IPS-18c (cell line): ENCODE measurements at regions not wholly inside any gene's neighbourhood (a gene's known extent, or its start where the extent isn't known, plus 50 kb on each side); places are given as distances from the start of the nearest gene placed in this dataset.

ENCODE experiments used
- H3K4me3 ChIP-seq: 2 replicates; pipeline ENCODE4 v1.7.0; 2013; ENCODE audit warnings: low read depth, mild to moderate bottlenecking, low read length, moderate library complexity; ENCODE audit not compliant: insufficient read depth
- H3K9me3 ChIP-seq: one replicate; pipeline ENCODE4 v1.6.1; 2013; ENCODE audit warnings: mild to moderate bottlenecking, low read length, moderate library complexity; ENCODE audit not compliant: control insufficient read depth, insufficient read depth

DNA sequence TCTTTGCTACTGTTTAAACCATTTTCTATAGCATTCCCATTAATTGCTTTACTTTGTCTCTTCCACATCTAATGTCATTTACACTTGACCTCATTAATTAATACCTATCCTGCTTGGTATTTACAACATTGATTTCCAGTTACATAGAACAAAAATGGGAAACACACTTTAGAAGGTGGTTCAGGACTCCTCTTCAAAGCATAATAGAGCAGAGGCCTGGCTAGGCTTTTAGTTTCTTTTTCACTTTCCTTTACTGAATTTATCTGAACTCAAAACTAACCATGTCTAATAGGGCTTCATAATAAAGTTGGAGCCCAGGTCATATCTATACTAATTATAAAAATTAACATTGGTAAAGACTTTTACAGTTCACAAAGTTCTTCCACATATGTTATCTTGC is 648.0 kb upstream of the KIRREL3 start:
- no peaks in the 10 kb centered on the region for H3K9me3 ChIP-seq
- no peak overlapping the region for H3K4me3 ChIP-seq

DNA sequence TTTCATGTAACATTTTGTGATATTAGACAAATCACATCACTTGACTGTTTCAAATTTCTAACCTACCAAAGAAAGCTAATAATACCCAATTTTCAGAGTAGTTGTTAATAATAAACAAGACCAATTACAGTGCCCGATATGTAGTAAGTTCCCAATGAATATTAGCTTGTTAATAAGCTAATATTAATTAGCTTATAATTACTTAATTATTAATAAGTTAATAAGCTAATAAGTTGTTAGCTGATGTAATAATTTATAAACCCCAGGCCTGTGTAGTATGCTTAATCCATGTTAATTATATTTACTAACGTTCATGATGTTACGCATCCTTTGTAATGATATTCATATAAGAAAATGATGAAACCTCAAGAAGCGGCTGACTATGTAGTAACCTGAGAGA is 643.8 kb upstream of the KIRREL3 start:
- Histone ChIP-seq H3K9me3 (no peaks in the 10 kb centered on the region), H3K4me3 (no peak overlapping the region)

DNA sequence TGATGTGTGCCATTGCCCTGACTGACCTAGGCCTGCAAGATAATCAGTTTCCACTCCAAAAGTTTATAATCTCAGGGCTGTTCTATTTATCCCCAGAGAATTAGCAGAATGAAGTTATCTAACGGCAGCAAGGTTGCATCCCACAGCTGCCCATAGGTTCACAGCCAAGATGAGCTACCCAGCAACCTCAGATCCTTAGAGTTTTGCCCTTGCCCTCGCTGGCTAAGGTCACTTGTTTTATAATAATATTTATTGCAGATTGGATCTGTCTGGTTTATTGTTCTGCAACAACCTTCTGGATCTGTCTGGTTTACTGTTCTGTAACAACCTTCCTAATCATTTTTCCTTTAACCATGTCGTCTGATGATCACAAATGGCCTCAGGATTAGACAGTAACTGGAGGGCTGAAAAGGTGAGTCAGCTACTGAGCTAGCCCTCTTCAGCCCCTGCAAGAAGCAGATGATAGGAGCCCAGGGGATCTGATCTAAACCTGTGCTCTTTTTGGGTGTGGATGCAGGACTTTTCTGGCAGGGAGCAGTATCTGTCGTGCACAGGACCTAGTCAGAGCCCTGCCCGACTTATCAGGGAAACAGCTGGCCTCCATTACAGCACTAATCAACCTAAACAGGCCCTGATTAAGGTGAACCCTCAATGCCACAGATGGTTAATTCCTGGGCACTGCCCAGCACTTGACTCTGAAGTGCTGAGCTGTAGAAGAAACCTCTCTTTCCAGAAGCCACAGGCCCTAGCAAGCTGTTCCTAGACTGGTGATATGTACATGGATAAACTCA is 642.9 kb upstream of the KIRREL3 start:
- H3K9me3 ChIP-seq: no peaks in the 10 kb centered on the region
- no peak overlapping the region for H3K4me3 ChIP-seq

DNA sequence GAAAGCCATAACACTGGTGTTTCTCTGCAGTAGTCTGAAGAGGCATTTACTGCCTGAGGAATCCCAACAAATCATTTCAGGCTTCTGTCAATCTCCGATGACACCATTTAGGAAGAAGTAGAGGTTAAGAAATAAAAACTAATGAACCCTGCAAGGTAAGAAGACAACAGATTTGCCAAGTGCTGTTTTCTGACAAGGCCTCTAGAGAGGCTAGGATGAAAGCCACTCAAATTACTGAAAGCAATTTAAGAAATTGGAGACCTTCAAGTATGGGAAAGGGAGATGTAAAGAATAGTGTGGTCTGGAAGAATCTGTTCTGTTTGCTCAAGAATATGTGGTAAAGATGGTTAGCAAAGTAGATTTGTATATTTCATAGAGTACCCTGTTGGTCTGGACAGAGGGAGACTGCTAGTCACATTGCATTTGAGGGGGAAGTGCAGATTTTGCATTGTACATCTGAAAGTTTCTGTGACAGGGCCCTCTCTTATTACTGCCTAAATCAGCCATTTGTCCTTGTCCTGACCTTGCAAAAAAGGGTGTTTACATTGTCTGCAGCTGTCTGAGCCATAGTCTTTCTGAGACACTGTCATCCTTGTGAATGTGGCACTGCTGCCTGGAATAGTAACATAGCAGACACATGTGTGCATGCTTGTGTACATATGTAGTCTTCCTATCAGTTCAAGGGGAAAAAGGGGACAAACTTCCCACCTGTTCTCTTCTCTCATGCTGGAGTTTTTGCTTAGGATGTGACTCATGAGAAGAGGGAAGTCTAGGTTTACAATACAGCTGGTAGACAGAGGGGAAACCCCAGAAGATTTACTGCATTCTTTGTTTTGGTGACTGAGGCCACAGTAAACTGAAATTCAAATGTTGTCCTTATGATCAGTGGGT is 640.2 kb upstream of the KIRREL3 start:
- H3K4me3 ChIP-seq: no peak overlapping the region
- no peaks in the 10 kb centered on the region for H3K9me3 ChIP-seq

DNA sequence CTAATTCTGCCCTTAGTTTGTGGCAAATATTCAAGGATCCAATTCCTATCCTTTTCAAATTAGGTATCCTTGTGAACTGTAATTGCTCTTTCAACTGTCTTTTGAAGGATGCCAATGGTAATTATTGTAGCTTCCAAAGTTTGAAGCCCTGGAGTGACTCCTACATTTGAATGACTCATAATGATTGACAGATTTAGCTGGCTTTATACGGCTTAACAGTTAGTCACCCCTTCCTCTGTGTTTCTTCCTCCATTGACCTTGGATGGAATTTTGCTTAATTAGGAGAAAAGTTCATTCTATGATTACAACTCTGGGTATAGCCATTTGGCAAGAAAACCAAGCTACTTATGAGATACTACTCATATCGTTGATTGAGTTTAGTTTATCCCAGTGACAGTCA is 639.3 kb upstream of the KIRREL3 start:
- H3K9me3 ChIP-seq: no peaks in the 10 kb centered on the region
- no peak overlapping the region for H3K4me3 ChIP-seq

DNA sequence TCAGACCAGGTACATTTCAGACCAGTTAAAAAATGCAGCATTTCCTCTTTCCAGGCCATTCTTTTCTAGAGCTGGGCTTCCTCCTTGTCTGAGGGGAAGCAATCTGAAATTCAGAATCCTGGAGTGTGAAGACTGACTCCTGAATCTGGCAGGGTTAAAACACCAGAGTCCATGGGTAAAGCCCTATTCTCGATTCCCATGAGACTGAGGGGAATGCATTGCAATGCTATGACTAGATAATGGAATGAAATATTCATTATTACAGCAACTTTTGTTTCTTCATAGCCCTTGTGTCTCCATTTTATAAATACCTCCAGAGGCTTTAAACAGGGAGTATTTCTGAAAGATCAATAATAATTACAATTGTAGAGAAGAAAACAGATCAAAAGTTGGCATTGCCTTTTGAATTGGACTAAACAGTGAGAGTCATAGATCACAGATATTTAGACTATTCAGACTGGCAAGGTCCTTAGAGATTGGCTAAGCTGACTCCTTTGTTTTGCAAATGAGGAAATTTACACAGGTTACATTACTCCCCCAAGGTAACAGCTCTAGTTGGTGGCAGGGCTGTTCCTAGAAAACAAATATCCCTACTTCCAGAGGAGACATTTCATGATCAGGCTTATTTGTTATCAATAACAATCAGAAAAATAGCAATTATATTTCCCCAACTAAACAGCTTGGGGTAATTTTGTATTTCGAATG is 632.6 kb upstream of the KIRREL3 start:
- Histone ChIP-seq H3K4me3 (no peak overlapping the region), H3K9me3 (no peaks in the 10 kb centered on the region)

DNA sequence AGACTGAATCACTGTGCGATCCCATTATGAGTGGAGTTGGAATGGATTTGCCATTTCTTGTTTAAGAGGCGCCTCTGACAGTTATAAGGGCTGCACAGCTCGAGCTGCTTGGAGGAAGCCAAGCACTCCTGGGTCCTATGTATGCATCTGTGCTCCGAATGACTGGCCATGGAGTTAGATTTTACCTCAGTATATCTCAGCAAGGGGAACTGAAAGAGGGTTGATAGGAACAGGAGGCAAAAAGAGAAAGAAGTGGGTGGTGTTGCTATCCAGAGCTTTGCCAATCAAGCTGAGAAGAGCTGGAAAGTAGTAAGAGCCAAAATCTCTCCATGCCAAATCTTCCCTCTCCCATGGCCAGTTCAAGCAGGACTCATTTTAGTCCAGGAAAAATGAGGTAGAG is 632.0 kb upstream of the KIRREL3 start:
- Histone ChIP-seq H3K4me3 (no peak overlapping the region), H3K9me3 (no peaks in the 10 kb centered on the region)

DNA sequence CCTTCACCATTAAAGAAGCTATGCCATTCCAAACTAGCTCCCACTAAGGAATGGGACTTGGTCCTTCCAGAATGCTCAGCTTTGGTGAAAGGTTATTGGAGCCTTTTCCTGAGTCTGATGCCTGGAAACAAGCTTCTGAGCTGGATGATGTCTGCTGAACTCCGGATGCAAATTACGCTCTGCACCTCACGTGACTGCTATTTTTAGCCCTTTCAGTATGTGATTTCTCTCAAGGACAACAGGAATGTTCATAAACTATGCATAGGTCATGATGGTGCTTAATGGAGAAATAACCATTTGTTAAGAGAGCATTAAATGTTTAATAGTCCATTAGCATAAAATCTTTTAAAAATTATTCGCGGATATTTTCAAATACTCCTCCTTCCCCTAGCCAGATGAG is 631.4 kb upstream of the KIRREL3 start:
- Histone ChIP-seq H3K9me3 (no peaks in the 10 kb centered on the region), H3K4me3 (no peak overlapping the region)

DNA sequence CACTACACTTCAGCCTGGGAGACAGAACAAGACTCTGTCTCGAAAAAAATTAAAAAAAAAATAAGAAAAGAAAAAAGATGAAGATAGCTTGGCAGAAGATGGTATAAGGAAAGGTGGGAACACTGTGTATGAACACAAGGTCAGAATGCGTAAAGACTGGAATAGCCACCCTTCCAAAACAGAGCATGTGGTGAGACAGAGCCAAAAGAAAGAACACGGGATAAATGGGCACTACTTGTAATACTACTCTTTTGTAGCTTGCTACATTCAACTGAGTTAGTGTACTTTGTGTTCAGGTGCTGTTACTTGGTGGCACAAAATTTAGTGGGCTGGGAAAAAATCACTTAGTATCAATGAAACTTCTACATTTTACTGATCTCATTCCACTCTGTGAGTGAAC is 628.6 kb upstream of the KIRREL3 start:
- no peaks in the 10 kb centered on the region for H3K9me3 ChIP-seq
- no peak overlapping the region for H3K4me3 ChIP-seq

DNA sequence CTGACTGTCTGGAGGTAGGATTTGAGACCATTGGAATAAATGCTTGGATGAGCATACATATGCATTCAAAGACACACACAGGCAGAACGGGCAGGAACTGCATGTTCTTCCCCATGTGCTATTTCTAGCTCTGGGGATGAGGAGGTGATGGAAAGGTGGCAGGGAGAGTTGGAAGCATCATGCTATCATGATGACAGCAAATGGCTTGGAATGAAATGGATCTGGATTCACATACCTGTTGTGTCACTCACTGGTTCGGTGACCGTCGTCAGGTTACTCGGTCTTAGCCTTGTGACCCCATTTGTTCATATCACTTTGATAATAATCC is 627.9 kb upstream of the KIRREL3 start:
- Histone ChIP-seq H3K9me3 (no peaks in the 10 kb centered on the region), H3K4me3 (no peak overlapping the region)

DNA sequence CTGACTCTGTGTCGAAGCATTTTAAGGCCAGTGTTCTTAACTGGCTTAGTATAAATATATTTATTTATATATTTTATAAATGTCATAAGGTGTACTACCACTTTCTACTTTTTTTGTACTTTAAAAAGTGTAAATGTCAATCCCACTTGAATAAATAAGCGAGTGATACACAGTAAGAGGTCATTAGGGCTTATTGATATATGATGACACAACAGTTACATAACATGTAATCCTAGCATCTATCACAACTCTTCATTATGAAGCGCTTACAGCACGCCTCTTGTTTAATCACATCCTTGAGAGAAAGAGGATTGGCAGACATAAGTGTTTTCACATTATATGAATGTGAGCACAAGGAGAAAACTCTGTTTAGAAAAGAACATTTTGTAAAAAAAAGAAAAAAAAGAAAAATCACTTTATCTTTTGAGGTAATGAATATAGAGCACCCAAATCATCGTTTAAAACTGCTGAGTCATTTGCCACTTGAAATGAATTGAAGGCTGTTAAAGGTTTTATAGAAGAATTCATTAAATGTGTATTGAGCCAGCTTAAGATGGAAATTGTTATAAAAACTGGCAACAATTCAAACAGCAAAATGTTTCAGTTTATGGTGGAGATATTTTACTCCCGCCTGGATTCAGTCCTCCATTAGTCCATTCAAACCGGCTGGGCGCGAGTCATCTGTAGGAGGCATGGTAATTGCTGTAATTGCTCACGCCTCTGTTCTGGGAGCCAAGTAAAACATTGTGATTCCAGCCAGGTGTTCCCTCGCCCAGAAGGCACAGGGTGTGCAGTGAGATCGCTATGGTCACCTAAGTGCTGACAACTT is 627.3 kb upstream of the KIRREL3 start:
- no peaks in the 10 kb centered on the region for H3K9me3 ChIP-seq
- H3K4me3 ChIP-seq: no peak overlapping the region

DNA sequence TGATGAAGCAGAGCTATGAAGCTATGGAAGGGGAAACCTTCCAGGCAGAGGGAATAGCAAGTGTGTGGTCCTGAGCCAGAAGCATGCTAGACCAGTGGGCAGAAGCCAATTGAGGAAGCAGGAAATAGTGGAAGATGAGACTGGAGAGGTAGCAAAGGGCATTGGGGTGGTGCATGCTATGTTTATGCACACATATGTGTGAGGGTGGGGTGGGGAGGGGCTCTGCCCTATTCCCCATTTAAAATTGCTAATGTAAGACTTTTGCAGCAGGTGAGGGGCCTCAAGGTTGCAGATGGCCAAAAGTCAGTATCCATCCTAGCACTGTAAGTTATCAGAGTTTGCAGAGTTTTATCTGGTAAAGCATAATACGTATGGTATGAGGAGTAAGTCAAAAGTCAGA is 626.6 kb upstream of the KIRREL3 start:
- H3K9me3 ChIP-seq: no peaks in the 10 kb centered on the region
- H3K4me3 ChIP-seq: no peak overlapping the region

DNA sequence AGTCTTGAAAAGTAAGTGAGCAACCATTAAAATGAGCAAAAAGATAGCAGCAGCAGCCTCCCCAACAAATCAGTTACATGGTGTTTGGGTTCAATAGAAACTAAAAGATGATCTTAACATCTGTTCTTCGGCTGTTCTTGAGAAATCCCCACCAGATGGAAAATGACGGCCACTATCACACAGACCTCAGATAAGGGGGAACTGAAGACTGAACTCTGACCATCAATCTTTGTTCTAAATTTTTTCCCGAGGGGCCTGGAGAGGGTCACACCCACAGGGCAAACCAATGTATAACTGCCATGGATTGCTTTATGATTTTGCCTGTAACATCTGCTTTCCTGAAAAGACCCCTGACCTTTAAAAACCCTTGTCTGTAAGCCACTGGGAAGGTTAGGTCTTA is 624.8 kb upstream of the KIRREL3 start:
- no peak overlapping the region for H3K4me3 ChIP-seq
- H3K9me3 ChIP-seq: no peaks in the 10 kb centered on the region

DNA sequence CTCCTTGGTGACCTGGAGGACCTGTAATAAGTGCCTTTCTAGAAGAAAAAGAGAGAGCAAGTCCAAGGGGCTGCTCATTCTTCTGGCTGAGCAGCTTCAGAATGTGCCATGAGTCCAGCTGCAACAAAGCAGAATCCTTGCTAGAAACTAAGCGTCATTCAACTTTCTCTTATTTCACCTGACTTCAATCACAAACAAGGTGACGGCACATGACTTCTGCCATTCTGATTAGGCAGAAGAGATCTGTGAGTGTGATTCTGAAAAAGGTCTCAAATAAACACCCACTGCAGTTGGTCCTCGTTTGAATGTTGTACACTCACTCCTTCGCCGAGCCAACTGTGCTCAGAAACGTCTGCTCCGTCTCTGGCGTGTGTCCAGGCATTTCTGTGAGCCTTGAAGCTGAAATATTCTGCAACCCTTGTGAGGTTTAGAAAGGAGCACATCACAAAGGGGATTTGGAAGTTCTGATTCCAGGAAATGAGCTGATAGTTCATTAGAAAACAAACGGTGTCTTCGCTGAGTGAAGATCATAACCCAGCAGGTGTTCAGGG is 623.8 kb upstream of the KIRREL3 start:
- H3K4me3 ChIP-seq: no peak overlapping the region

DNA sequence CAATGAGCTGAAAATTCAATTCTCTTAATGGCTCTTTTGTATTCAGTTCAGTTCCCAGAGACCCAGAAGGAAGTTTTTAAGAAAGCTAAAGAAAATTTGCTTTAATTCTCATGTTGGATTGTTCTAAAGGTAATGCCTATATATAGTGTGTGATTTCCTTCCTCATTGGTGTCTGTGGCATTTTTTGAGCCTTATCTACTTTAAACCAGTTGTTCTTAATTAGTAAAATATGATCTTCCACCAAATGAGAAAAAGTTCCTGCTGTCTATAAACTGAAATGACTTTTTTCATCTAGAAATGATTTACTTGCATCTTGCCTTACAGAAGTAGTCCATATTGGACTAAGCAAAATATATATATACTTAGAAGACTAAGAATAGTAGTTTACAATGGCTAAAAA is 622.1 kb upstream of the KIRREL3 start:
- Histone ChIP-seq H3K4me3 (no peak overlapping the region), H3K9me3 (no peaks in the 10 kb centered on the region)

More for the DNA sequence above, 623.8 kb upstream of the KIRREL3 start:
- H3K9me3 ChIP-seq: no peaks in the 10 kb centered on the region

DNA sequence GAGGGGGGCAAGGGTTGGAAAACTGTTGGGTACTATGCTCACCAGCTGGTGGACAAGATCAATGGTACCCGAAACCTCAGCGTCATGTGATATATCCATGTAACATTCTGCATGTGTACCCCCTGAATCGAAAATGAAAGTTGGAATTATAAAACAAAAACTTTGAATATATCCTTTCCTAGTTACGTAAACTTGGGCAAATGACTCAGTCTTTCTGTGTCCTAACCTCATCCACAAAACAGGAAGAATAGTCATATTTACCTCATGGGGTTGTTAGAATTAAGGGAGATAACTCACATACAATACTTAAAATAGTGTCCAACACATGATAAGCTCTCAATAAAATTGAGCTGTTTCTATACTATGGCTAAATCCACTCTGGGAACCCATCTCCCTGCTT is 620.1 kb upstream of the KIRREL3 start:
- Histone ChIP-seq H3K9me3 (no peaks in the 10 kb centered on the region), H3K4me3 (no peak overlapping the region)

DNA sequence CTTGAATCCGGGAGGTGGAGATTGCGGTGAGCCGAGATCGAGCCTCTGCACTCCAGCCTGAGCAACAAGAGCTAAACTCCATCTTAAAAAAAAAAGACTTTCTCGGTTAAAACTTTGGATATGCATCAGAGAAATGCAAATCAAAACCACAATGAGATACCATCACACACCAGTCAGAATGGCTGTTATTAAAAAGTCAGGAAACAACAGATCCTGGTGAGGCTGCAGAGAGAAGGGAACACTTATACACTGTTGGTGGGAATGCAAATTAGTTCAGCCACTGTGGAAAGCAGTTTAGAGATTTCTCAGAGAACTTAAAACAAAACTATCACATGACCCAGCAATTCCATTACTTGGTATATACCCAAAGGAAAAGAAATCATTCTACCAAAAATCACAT is 619.4 kb upstream of the KIRREL3 start:
- Histone ChIP-seq H3K4me3 (no peak overlapping the region), H3K9me3 (no peaks in the 10 kb centered on the region)
